Thyroid gland (tissue), 4 donors: ENCODE measurements at regions not wholly inside any gene's neighbourhood (a gene's known extent, or its start where the extent isn't known, plus 50 kb on each side); places are given as distances from the start of the nearest gene placed in this dataset.

Experiments used
- POLR2A ChIP-seq, 2 donors: fragments of 450-650 bp; IDR thresholded peaks; one replicate each; pipeline ENCODE4 v1.6.1; 2017; ENCODE audit warnings: antibody characterized with exemption in 2 of 2, mild to moderate bottlenecking in 2 of 2, moderate library complexity in 1 of 2
- TF ChIP-seq, protein P1 (sequence below), 6 experiments: fragments of 200-600 bp in 3 of 6; fragments of 450-650 bp in 3 of 6; sonication (generic) in 3 of 6; IDR thresholded peaks; one replicate each; pipeline ENCODE4 v1.5.1; 2016 to 2019; ENCODE audit warnings: antibody characterized with exemption in 6 of 6, mild to moderate bottlenecking in 2 of 6, inconsistent platforms in 1 of 6, moderate library complexity in 1 of 6

DNA sequence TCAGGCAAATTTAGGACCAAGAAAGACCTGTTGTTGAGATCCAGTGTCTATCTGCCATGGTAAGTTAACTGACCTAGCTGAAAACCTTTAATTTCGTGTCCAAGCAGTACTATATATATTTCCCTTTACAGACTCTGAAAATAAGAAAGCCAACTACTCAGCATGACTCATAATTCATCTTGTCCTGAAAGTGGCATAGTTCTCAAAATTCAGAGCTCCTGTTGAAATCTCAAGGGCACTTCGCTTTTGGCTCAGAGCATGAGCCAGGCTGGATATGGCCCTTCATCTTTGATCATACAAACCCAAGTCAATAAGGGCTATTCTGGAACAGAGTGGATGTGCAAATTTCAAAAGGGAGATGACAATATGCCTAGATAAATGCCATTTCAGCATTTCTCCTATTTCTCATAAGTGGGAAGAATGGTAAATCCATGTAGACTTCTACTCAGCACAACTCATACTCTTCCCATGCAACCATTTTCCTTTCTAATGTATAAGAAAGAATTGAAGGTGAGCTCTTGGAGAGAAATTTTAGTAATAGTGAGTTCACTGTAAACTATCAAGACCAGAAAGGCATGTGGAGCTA, 567.9 kb upstream of the DAB2 start:
- TF ChIP-seq, protein P1, sequence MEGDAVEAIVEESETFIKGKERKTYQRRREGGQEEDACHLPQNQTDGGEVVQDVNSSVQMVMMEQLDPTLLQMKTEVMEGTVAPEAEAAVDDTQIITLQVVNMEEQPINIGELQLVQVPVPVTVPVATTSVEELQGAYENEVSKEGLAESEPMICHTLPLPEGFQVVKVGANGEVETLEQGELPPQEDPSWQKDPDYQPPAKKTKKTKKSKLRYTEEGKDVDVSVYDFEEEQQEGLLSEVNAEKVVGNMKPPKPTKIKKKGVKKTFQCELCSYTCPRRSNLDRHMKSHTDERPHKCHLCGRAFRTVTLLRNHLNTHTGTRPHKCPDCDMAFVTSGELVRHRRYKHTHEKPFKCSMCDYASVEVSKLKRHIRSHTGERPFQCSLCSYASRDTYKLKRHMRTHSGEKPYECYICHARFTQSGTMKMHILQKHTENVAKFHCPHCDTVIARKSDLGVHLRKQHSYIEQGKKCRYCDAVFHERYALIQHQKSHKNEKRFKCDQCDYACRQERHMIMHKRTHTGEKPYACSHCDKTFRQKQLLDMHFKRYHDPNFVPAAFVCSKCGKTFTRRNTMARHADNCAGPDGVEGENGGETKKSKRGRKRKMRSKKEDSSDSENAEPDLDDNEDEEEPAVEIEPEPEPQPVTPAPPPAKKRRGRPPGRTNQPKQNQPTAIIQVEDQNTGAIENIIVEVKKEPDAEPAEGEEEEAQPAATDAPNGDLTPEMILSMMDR (IDR thresholded peaks at IDR 0.05), result no peak
- TF ChIP-seq POLR2A (IDR thresholded peaks at IDR 0.05), result no peak
